HG03442 (cell line): ENCODE measurements at regions not wholly inside any gene's neighbourhood (a gene's known extent, or its start where the extent isn't known, plus 50 kb on each side); places are given as distances from the start of the nearest gene placed in this dataset.
"Not testable (repeated sequence)": the region's sequence is repeated elsewhere in the genome, so short reads cannot be mapped to it uniquely, and the experiment has no call there.

ENCODE experiments used
- ATAC-seq: cut with Tn5 transposase; IDR thresholded peaks from one replicate; pipeline ENCODE4 v1.9.1; 2021; ENCODE audit warnings: mild to moderate bottlenecking, moderate library complexity; ENCODE audit not compliant: unreplicated experiment

DNA sequence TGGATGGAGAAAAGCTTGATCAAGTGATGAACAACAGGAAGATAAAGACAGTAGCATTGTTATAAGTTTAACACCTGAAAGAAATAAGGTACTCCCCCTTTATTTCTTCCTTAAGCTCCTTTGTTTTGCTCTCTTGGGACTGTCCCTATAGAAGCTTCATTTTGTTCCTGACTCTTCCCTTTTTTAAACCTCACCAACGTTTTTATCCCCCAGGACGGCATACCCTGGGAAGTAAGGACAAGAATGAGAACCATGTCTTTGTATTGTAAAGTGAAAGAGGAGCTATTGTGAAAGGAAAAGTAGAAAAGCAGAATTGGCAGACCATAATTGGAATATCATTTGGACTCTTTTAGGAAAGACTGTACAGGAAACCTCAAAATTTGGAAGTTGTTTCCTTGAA is 1368.6 kb upstream of the C9orf72 start:
- no peak for ATAC-seq

DNA sequence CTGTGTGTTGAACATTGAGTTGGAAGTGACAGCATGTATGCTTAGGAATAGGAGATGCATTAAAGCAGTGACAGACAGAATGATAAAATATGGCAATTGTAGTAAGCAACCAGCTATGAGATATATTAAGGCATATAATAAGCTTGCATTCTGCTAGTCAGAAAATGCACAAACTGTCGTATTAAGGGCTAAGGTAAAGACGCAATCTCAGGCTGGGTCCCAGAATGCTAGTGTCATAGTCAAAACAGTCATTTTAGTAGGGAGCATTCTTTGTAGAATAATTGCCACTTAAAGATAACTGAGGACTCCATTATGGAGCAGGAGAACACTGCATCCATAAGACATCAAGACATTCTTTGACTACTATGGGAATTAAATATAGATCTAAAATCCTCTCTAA is 1369.7 kb upstream of the C9orf72 start:
- no peak for ATAC-seq

- ATAC-seq, result no peak
Observed at GRCh38 chr9:28946648-28947047, 1373.4 kb upstream of the C9orf72 start.

DNA sequence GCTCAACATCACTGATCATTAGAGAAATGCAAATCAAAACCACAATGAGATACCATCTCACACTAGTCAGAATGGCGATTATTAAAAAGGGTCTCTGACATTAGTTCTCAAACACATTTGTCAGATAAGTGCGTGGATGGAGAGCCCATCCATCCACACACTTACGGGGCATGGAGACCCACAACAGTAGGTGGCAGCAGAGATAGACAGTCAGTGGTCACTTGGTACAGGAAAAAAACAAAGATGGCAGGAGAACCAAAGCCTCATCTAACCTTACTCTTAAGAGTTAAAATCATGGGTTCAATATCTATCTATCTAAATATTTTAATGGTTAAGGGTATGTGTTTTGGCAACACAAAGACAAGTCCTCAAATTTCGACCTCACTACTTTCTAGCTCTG is 1378.7 kb upstream of the C9orf72 start:
- no peak for ATAC-seq

GRCh38 chr9:28956116-28956880 is 1383.0 kb upstream of the C9orf72 start:
- ATAC-seq, result no peak

- no peak for ATAC-seq
Observed at GRCh38 chr9:28960602-28961001, 1387.3 kb upstream of the C9orf72 start.

DNA sequence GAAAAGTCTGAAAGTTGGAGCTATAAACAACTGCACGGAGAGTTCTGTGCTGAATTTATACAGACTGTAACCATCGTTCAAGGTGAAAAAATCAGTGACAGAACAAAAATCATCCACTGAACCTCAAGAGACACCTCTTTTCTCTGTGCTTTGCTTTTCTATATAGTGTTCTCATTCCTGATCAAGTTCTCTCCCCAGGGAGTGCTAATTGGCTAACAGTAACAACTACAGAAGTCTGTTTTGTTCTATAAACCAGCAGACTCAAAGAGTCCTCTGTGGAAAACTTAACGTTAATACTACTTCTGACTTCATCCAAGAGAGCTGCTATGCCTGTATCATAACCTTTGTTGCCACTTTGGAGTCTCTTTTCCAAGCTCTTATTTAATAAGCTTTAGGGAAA is 1388.3 kb upstream of the C9orf72 start:
- no peak for ATAC-seq

DNA sequence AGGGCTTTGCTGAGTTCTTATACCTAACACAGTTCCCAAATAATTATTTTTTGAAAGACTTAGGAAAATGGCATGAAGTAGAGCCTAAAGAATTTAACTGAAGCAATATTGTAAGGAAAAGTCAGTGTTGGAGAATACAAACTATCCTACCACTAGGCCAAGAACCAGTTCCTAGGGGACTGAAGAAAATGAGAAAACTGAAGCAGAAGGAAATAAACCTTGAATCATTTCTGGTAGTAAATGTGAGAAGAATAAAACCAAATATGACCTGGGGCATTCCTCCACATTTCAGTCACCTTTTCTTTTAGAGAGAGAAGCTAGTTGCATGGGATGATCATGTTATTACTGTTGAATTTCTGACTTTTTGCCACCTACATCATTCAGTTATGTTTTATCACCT is 1393.9 kb upstream of the C9orf72 start:
- ATAC-seq, result no peak

DNA sequence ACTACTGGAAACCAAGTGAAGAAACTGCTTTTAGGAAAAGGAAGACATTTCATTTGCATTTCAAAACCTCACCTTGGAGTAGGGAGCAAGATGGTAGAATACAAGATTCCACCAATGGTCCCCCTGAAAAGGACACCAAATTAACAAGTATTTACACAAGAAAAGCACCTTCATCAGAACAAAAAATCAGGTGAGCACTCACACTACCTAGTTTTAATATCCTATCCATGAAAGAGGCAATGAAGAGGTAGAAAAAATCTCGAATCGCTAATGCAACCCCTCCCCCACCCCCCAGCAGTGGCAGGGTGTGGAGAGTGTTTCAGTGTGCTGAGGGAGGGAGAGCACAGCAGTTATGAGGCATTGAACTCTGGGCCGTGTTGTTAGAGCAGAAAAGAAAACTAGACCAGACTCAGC is 1397.0 kb upstream of the C9orf72 start:
- no peak for ATAC-seq

- ATAC-seq, result no peak
Observed at GRCh38 chr9:28971881-28972280, 1398.6 kb upstream of the C9orf72 start.

DNA sequence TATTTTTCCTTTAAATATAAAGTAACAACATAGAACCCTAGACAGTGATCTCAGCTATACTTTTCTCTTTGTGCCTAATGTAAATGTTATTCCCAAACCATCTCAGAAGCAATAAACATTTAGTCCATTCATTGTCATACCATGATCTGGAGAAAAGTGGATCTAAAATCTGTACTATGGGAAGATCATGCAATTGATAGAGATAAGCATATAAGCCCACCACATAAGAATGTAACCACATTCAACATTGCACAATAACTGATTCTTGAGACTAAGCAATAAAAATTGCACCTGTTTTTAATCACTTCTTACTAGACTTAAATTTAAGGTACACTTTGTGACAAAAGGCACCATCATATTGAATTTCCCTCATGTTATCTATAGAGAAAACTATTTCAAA is 1403.0 kb upstream of the C9orf72 start:
- ATAC-seq, result no peak

DNA sequence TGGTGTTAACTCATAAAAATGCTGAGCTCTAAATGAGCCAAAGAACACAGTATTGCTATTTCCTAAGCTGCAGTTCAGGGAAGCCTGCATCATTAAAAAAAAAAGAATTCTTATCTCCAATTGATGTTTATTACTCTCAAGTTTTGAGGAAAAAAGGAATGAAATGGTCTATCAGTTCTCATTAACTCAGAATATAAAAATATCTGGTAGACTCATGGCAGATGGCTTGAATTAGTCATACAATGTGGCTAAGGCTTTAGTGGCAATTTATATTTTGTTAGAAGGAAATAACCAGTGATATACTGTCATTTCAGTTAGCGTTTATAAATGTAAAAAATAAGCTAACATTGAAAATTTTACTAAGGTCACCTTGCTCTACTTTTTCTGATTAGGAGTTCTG is 1403.4 kb upstream of the C9orf72 start:
- ATAC-seq, result no peak

GRCh38 chr9:28981129-28981528 is 1407.8 kb upstream of the C9orf72 start:
- ATAC-seq, result no peak

GRCh38 chr9:28981711-28982110 is 1408.4 kb upstream of the C9orf72 start:
- ATAC-seq, result no peak

DNA sequence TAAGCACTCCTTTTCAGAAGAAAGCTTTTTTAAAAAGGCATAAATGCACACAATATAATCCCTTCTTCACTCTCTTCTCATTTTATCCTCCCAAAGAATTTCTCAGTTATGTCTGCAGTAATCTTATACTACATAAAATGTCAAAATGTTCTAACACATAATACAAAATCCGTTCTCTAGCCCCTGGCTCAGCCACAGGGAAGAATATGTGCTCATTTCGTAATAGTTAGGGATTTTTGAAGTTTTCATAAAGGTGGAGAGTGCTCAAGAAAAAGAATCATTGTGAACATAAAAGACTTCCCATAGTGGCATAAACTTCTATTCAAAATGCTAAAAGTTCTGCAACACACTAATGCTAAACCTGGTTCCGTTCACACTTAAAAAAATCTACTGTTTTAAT is 1410.7 kb upstream of the C9orf72 start:
- ATAC-seq, result no peak

GRCh38 chr9:28990009-28990408 is 1416.7 kb upstream of the C9orf72 start:
- ATAC-seq, result not testable (repeated sequence)

- no peak for ATAC-seq
Observed at GRCh38 chr9:28999057-28999456, 1425.8 kb upstream of the C9orf72 start.

DNA sequence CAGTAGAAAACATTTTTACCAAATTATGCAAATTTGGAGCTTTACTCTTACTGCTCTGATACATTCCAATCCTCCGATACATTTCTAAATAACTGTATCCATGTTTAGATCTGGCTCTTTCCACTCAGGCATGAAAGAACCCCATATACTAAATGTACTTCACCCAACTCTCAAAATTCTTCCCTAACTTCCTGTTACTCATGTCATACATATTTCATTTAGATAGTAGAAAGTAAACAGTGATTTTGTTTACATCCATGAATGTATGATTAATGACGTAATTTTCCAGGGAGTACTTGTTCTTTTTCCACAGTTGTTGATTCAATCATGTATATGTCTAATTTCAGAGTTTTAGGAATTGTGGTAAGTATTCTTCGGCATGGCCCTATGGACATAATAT is 1426.5 kb upstream of the C9orf72 start:
- ATAC-seq, result no peak

GRCh38 chr9:29001006-29001405 is 1427.7 kb upstream of the C9orf72 start:
- ATAC-seq, result no peak

DNA sequence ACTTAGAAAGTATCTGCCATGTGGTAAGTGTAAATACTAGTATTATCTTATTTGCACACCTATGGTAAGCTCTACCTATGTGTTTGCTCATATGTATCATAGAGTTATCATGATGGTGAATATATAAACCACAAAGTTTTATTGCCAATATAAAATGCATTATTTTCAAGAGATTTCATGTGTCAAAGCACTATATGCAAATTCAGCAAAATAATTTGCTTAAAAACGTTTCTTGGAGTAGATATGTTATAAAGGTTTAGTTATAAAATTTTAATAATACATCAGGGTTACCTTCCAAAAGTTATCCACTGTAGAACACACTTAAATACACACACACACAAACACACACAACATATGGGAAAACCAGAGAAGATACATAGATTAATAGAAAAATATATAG is 1431.7 kb upstream of the C9orf72 start:
- no peak for ATAC-seq

DNA sequence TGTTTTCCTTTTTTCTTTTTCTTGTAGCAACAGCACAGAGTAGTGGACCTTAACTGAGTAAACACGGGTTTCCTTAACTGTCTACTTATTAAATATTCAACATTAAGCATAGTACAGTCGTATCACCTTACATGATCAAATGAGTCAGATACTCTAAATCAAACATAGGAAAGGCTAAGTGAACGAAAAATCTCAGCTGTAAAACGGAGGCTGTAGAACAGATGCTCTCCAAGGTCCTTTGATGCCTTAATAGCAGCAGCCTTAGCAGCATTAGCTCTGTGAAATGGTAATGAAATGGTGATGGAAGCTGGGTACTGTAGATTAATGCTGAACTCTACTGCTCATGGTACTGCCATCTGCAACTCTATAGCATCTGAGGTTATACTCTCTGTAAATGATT is 1433.3 kb upstream of the C9orf72 start:
- no peak for ATAC-seq

GRCh38 chr9:29012911-29013310 is 1439.6 kb upstream of the C9orf72 start:
- ATAC-seq, result no peak

DNA sequence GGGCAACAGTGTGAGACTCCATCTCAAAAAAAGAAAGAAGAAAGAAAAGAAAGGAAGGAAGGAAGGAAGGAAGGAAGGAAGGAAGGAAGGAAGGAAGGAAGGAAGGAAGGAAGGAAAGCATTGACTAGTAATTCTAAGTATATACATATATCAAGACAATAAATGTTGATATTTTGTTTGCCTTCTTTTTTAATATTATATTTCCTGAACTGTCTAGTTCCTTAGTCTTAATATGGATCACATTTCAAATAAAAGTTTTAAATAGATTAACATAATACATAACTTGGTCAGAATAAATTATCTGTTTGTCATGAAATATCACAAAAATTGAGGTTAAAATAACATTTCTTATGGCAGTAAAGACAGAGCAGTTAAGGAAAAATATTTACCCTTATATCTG is 1448.4 kb upstream of the C9orf72 start:
- ATAC-seq, result no peak
